ENCODE measurements at regions not wholly inside any gene's neighbourhood (a gene's known extent, or its start where the extent isn't known, plus 50 kb on each side); places are given as distances from the start of the nearest gene placed in this dataset.

GRCh38 chr4:74667944-74668343, 126.4 kb downstream of the BTC start:
- TF ChIP-seq CTCF (IDR thresholded peaks at IDR 0.05 in 4 of 5, conservative IDR thresholded peaks at IDR 0.05 in 1 of 5), result no peak
- TF ChIP-seq POLR2A (IDR thresholded peaks at IDR 0.05), result no peak
